MCF 10A (cell line): ENCODE measurements at regions not wholly inside any gene's neighbourhood (a gene's known extent, or its start where the extent isn't known, plus 50 kb on each side); places are given as distances from the start of the nearest gene placed in this dataset.
"Not testable (repeated sequence)": the region's sequence is repeated elsewhere in the genome, so short reads cannot be mapped to it uniquely, and the experiment has no call there.

Experiments
- BruUV-seq: library from RNA; stranded (reverse); fragments of 400-500 nt; replicated peaks from 2 replicates; lab custom pipeline; 2021; lab: Mats Ljungman, UMichigan
- CTCF ChIA-PET: fragments of 300-600 bp; sonication (Branson Sonifier 250); formaldehyde crosslinking; extraction: SDS; loops from one replicate; lab custom pipeline; 2021; ENCODE audit warnings: antibody characterized with exemption, inconsistent platforms; lab: Yijun Ruan, JAX
- POLR2A ChIA-PET: fragments of 300-600, 350-650 bp; sonication (Branson Sonifier 250); formaldehyde crosslinking; extraction: SDS; loops from one replicate; lab custom pipeline; 2020; ENCODE audit warnings: antibody characterized with exemption, inconsistent platforms; lab: Yijun Ruan, JAX
- DNase-seq: peaks from one replicate; pipeline ENCODE4 v3.0.0-alpha.2; 2018; ENCODE audit not compliant: unreplicated experiment
- H3K27ac Mint-ChIP-seq: one replicate; pipeline ENCODE4 v1.8.0; 2022; ENCODE audit warnings: mild to moderate bottlenecking, low read depth, mixed read lengths; ENCODE audit not compliant: unreplicated experiment
- H3K27me3 Mint-ChIP-seq: one replicate; pipeline ENCODE4 v1.8.0; 2022; ENCODE audit warnings: mixed read lengths; ENCODE audit not compliant: insufficient read depth, unreplicated experiment
- H3K36me3 Mint-ChIP-seq: one replicate; pipeline ENCODE4 v1.8.0; 2022; ENCODE audit warnings: mild to moderate bottlenecking, moderate library complexity, mixed read lengths; ENCODE audit not compliant: insufficient read depth, unreplicated experiment
- H3K4me1 Mint-ChIP-seq: one replicate; pipeline ENCODE4 v1.8.0; 2022; ENCODE audit warnings: mixed read lengths; ENCODE audit not compliant: insufficient read depth, unreplicated experiment
- H3K4me3 Mint-ChIP-seq: one replicate; pipeline ENCODE4 v1.8.0; 2022; ENCODE audit warnings: mild to moderate bottlenecking, moderate library complexity, mixed read lengths; ENCODE audit not compliant: unreplicated experiment
- H3K9me3 Mint-ChIP-seq: one replicate; pipeline ENCODE4 v1.8.0; 2022; ENCODE audit warnings: mixed read lengths; ENCODE audit not compliant: unreplicated experiment
- intact Hi-C: fragments of 100-400 bp; cut with micrococcal nuclease; formaldehyde crosslinking; loops from 2 replicates; pipeline ENCODE4 v1.14.1; 2022
- TF ChIP-seq, protein P1 (sequence below): fragments of 200-600 bp; IDR thresholded peaks from one replicate; pipeline ENCODE4 v1.8.0; 2022; ENCODE audit warnings: antibody characterized with exemption, mild to moderate bottlenecking; ENCODE audit not compliant: unreplicated experiment

DNA sequence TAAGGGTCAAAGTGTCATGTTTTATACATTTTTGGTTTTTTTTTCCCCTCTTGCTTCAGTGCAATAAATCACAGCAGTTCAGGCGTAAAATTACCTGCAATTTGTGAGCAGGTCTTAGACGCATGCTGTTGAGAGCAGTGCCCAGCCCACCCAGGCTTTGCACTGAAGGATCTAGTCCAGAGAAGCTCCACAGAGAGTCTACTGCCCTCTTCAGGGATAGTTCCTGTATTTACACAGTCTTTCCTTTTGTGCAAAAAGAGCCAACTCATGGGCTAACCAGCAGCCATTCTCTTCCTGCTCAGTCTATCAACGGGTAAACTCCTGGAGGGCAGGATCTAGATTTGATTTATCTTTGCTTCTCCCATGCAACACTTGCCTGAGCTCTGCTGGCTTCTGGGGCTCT is 82.2 kb upstream of the NAMPT start:
- no peak overlapping the region for H3K27ac Mint-ChIP-seq
- no TSS peak for BruUV-seq
- DNase-seq: peak; percentile 46
- H3K4me1 Mint-ChIP-seq: peaks cover 7% of the 10 kb centered on the region
- H3K36me3 Mint-ChIP-seq: no peaks in the 10 kb centered on the region
- peaks cover 9% of the 10 kb centered on the region for H3K9me3 Mint-ChIP-seq
- H3K27me3 Mint-ChIP-seq: no peaks in the 10 kb centered on the region
- CTCF ChIA-PET: interaction anchor here (1.0 to 1.3 kb wide), 2 partner anchors 20 to 57 kb away, joined by 3 to 4 read pairs; no protein-coding TSS in a partner anchor
- intact Hi-C loops: loop anchor here (5.0 kb wide), 2 partner anchors 85 to 190 kb away; partner anchors contain the start of gene NAMPT
- TF ChIP-seq, protein P1, sequence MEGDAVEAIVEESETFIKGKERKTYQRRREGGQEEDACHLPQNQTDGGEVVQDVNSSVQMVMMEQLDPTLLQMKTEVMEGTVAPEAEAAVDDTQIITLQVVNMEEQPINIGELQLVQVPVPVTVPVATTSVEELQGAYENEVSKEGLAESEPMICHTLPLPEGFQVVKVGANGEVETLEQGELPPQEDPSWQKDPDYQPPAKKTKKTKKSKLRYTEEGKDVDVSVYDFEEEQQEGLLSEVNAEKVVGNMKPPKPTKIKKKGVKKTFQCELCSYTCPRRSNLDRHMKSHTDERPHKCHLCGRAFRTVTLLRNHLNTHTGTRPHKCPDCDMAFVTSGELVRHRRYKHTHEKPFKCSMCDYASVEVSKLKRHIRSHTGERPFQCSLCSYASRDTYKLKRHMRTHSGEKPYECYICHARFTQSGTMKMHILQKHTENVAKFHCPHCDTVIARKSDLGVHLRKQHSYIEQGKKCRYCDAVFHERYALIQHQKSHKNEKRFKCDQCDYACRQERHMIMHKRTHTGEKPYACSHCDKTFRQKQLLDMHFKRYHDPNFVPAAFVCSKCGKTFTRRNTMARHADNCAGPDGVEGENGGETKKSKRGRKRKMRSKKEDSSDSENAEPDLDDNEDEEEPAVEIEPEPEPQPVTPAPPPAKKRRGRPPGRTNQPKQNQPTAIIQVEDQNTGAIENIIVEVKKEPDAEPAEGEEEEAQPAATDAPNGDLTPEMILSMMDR: peak; percentile 21
- no peak overlapping the region for H3K4me3 Mint-ChIP-seq
- POLR2A ChIA-PET: no interaction called here

DNA sequence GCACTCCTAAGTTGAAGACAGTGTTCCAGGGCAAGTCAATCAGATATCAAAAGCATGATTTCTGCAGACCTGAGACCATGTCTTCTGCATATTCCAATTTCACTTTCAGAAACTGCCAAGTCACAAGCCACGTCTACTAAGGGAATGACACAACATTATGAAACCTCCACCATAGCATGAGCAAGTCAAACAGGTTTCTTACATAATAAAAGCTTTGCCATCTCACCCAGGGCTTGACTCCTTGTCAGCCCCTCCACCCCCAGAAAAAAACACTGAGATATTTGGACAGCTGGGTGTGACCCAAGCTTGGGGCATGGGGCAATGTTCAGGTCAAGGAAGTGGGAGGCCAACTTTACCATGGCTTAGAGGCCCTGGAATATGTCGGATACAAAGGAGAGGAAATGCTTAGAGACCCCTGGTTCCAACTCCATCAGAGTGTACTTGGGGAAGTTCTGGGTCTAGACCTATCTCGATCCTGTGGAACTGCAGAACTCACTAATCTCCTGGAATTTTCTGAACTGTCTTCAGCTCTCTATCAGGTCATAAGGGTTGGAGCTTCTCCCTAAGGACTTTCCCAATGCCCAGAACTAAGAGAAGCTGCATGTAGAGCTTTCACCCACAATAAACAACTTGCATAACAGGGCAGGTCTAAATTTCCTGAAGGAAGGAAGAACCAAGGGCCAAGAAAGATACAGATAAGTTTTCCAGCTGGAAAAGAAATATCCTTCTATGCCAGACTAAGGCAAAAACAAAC is 80.6 kb upstream of the NAMPT start:
- no peaks in the 10 kb centered on the region for H3K27me3 Mint-ChIP-seq
- POLR2A ChIA-PET: interaction anchor here (1.5 kb wide), 1 partner anchor 18 kb away, joined by 4 read pairs; no protein-coding TSS in a partner anchor
- H3K36me3 Mint-ChIP-seq: no peaks in the 10 kb centered on the region
- peak; percentile 54 for DNase-seq
- no peak overlapping the region for H3K4me3 Mint-ChIP-seq
- H3K9me3 Mint-ChIP-seq: peaks cover 16% of the 10 kb centered on the region
- TF ChIP-seq, protein P1: no peak
- CTCF ChIA-PET: interaction anchor here (1.5 kb wide), 1 partner anchor 97 kb away, joined by 5 read pairs; no protein-coding TSS in a partner anchor
- H3K27ac Mint-ChIP-seq: no peak overlapping the region
- intact Hi-C loops: loop anchor here (5.0 kb wide), 2 partner anchors 83 to 188 kb away; partner anchors contain the start of gene NAMPT
- H3K4me1 Mint-ChIP-seq: peaks cover 7% of the 10 kb centered on the region
- BruUV-seq: no TSS peak

DNA sequence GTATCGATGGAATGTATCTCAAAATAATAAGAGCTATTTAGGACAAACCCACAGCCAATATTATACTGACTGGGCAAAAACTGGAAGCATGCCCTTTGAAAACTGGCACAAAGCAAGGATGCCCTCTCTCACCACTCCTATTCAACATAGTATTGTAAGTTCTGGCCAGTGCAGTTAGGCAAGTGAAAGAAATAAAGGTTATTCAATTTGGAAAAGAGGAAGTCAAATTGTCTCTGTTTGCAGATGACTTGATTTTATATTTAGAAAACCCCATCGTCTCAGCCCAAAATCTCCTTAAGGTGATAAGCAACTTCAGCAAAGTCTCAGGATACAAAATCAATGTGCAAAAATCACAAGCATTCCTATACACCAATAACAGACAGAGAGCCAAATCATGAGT is 77.7 kb upstream of the NAMPT start:
- POLR2A ChIA-PET, H3K27ac Mint-ChIP-seq, H3K4me3 Mint-ChIP-seq, H3K27me3 Mint-ChIP-seq, intact Hi-C loops, BruUV-seq, H3K36me3 Mint-ChIP-seq, H3K4me1 Mint-ChIP-seq, DNase-seq: not testable (repeated sequence)
- peaks cover 24% of the 10 kb centered on the region for H3K9me3 Mint-ChIP-seq
- CTCF ChIA-PET: interaction anchor here (0.8 kb wide), 1 partner anchor 23 kb away, joined by 4 read pairs; no protein-coding TSS in a partner anchor

DNA sequence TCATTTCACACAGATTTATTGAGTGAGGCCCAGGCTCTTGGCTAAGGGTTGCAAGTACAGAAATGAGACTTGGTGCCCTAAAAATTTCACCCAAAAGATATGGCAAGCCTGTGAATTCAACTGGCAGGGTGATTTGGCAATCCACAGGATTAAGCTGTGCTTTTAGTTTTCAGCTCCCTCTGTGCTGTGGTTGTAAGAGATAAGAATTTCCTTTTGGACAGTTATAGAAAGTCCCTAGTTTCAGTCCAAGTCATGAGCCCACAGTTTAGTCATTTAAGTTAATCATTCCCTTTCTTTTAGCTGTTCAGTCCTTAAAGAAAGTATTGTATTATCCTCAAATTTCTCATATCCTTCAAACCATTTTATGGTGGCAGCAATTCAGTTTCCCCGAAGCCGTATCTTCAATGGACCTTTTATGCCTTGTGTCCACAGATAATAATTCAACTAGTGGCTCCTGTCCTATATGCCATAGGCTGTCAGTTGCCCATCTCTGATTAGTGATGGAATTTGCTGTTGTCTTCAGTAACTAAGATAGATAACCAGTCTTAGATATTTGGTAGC is 73.4 kb upstream of the NAMPT start:
- Mint-ChIP-seq H3K4me3 (no peak overlapping the region), H3K36me3 (no peaks in the 10 kb centered on the region), H3K9me3 (peaks cover 21% of the 10 kb centered on the region), H3K27ac (no peak overlapping the region), H3K27me3 (no peaks in the 10 kb centered on the region), H3K4me1 (no peaks in the 10 kb centered on the region)
- no TSS peak for BruUV-seq
- intact Hi-C loops: no loop called here
- ChIA-PET CTCF (interaction anchor here (0.7 to 1.4 kb wide), 3 partner anchors 52 to 658 kb away, joined by 3 to 4 read pairs (median 3); no protein-coding TSS in a partner anchor), POLR2A (interaction anchor here (0.6 kb wide), 1 partner anchor 31 kb away, joined by 4 read pairs; no protein-coding TSS in a partner anchor)
- DNase-seq: no peak
- TF ChIP-seq, protein P1: no peak
